ENCODE measurements at regions not wholly inside any gene's neighbourhood (a gene's known extent, or its start where the extent isn't known, plus 50 kb on each side); places are given as distances from the start of the nearest gene placed in this dataset.

GRCh38 chr11:130726234-130727037 is 189.8 kb downstream of the SNX19 start:
- TF ChIP-seq CTCF (IDR thresholded peaks at IDR 0.05; ENCODE audit: borderline replicate concordance, extremely low read depth, low read length, poor library complexity, severe bottlenecking) (no peak), EZH2 (IDR thresholded peaks at IDR 0.05; ENCODE audit: borderline replicate concordance, low read depth, low read length, severe bottlenecking) (no peak)
